ENCODE measurements at regions not wholly inside any gene's neighbourhood (a gene's known extent, or its start where the extent isn't known, plus 50 kb on each side); places are given as distances from the start of the nearest gene placed in this dataset.

DNA sequence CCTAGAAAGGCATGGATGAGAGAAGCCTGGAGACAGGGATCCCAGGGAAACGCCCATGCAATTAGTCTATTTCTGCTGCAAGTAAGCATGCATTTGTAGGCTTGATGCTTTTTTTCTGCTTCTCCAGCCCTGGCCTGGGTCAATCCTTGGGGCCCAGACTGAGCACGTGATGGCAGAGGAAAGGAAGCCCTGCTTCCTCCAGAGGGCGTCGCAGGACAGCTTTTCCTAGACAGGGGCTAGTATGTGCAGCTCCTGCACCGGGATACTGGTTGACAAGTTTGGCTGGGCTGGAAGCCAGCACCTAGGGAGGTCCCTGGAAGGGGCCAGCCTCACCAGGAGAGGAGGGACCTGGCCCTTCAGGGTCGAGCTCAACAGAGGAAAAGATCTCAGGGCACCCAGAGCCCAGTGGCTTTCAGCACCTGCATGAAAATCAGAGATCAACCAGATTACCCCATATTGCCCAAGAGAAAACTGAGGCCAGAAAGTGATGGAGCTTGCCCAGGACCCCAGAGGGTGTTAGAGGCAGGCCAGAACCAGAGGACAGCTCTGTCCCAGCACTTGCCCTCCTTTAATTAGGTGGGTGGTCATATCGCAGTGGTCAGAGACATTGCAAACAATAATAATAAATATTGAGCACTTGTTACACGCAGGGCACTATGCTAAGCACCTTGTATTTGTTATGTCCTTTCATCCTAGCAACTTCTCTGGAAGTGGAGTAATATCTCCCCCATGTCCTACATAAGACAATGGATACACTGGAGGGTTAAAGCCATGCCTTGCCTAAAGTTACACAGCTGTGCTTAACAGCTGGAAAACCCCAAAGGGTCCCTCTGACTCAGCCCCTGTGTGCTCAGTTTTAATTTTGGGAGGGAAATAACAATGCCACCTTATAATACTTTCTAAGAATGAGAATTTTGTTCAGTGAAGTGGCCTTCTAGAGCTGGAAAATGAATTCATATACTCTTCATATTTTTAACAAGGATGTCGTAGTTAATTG, 67.1 kb downstream of the KLF4 start:
- peaks cover 23% of the 10 kb centered on the region for H3K27me3 Mint-ChIP-seq (ENCODE audit: unreplicated experiment)
- H3K4me1 Mint-ChIP-seq (ENCODE audit: unreplicated experiment), result peaks cover 19% of the 10 kb centered on the region
- H3K36me3 Mint-ChIP-seq (ENCODE audit: unreplicated experiment), result no peaks in the 10 kb centered on the region
- H3K4me3 Mint-ChIP-seq (ENCODE audit: unreplicated experiment), result no peak overlapping the region
- peak; percentile 71 for TF ChIP-seq CTCF (IDR thresholded peaks at IDR 0.05)
- H3K9me3 Mint-ChIP-seq (ENCODE audit: unreplicated experiment), result no peaks in the 10 kb centered on the region
- peak; percentile 88 for DNase-seq (ENCODE audit: extremely low spot score, unreplicated experiment)
- H3K27ac Mint-ChIP-seq (ENCODE audit: unreplicated experiment), result no peak overlapping the region

GRCh38 chr9:107410420-107410819, 79.1 kb downstream of the KLF4 start:
- H3K4me1 Mint-ChIP-seq (ENCODE audit: unreplicated experiment), result no peaks in the 10 kb centered on the region
- H3K4me3 Mint-ChIP-seq (ENCODE audit: unreplicated experiment), result no peak overlapping the region
- no peak for TF ChIP-seq CTCF (IDR thresholded peaks at IDR 0.05)
- DNase-seq (ENCODE audit: extremely low spot score, unreplicated experiment), result no peak
- H3K27ac Mint-ChIP-seq (ENCODE audit: unreplicated experiment), result no peak overlapping the region
- no peaks in the 10 kb centered on the region for H3K9me3 Mint-ChIP-seq (ENCODE audit: unreplicated experiment)
- H3K27me3 Mint-ChIP-seq (ENCODE audit: unreplicated experiment), result peaks cover 10% of the 10 kb centered on the region
- no peaks in the 10 kb centered on the region for H3K36me3 Mint-ChIP-seq (ENCODE audit: unreplicated experiment)

- TF ChIP-seq CTCF (IDR thresholded peaks at IDR 0.05), result no peak
- H3K36me3 Mint-ChIP-seq (ENCODE audit: unreplicated experiment), result no peaks in the 10 kb centered on the region
- peaks cover 10% of the 10 kb centered on the region for H3K27me3 Mint-ChIP-seq (ENCODE audit: unreplicated experiment)
- no peaks in the 10 kb centered on the region for H3K9me3 Mint-ChIP-seq (ENCODE audit: unreplicated experiment)
- no peaks in the 10 kb centered on the region for H3K4me1 Mint-ChIP-seq (ENCODE audit: unreplicated experiment)
- no peak for DNase-seq (ENCODE audit: extremely low spot score, unreplicated experiment)
- no peak overlapping the region for H3K27ac Mint-ChIP-seq (ENCODE audit: unreplicated experiment)
- H3K4me3 Mint-ChIP-seq (ENCODE audit: unreplicated experiment), result no peak overlapping the region
These were observed 79.8 kb downstream of the KLF4 start for GRCh38 chr9:107409581-107410389.

DNA sequence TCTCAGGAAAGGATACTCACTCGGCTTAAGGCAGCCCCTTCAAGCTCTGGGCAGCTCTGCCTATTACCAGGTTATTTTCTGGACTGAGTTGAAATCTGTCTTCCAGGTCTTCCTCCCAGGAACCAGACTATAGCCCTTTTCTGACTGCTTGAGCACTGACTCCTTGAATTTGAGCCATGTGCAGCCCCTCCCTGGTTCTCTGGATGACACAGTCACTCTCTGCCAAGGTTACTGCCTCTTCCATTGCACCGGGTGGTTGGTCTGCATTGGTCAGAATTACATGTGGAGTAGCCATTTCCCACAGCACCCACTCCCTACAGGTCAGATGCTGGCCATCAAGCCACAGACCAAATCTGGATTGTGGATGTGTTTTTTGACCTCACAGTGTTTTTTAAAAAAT, 81.9 kb downstream of the KLF4 start:
- no peak for TF ChIP-seq CTCF (IDR thresholded peaks at IDR 0.05)
- Mint-ChIP-seq H3K9me3 (ENCODE audit: unreplicated experiment) (no peaks in the 10 kb centered on the region), H3K27ac (ENCODE audit: unreplicated experiment) (no peak overlapping the region), H3K36me3 (ENCODE audit: unreplicated experiment) (no peaks in the 10 kb centered on the region), H3K4me3 (ENCODE audit: unreplicated experiment) (no peak overlapping the region), H3K4me1 (ENCODE audit: unreplicated experiment) (no peaks in the 10 kb centered on the region), H3K27me3 (ENCODE audit: unreplicated experiment) (peaks cover 24% of the 10 kb centered on the region)
- DNase-seq (ENCODE audit: extremely low spot score, unreplicated experiment), result no peak

DNA sequence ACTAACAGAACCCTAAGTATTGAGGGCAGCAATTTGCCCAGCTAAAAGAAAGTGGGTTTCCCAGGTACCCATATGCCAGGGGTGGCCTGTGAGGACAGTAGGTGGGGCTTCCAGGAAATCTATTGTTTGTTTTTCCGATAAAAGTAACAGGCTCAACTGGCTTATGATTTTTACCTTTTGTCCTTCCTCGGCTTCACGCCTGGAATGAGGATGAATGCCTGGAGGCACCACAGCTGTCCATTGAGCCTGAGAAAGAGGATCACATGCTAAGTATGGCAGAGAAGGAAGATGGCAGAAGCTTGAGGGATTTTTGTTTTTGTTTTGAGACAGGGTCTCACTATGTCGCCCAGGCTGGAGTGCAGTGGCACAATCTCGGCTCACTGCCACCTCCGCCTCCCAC, 84.1 kb downstream of the KLF4 start:
- no peaks in the 10 kb centered on the region for H3K9me3 Mint-ChIP-seq (ENCODE audit: unreplicated experiment)
- no peak for TF ChIP-seq CTCF (IDR thresholded peaks at IDR 0.05)

More for the DNA sequence above, 84.1 kb downstream of the KLF4 start:
- H3K27me3 Mint-ChIP-seq (ENCODE audit: unreplicated experiment), result peaks cover 23% of the 10 kb centered on the region
- H3K27ac Mint-ChIP-seq (ENCODE audit: unreplicated experiment), result no peak overlapping the region
- no peaks in the 10 kb centered on the region for H3K4me1 Mint-ChIP-seq (ENCODE audit: unreplicated experiment)
- H3K36me3 Mint-ChIP-seq (ENCODE audit: unreplicated experiment), result no peaks in the 10 kb centered on the region
- no peak for DNase-seq (ENCODE audit: extremely low spot score, unreplicated experiment)
- H3K4me3 Mint-ChIP-seq (ENCODE audit: unreplicated experiment), result no peak overlapping the region

Measured in osteocyte (in vitro differentiated cells).